OCI-LY3 (cell line): ENCODE measurements at regions not wholly inside any gene's neighbourhood (a gene's known extent, or its start where the extent isn't known, plus 50 kb on each side); places are given as distances from the start of the nearest gene placed in this dataset.

ENCODE experiments used
- CTCF ChIP-seq: fragments of 200-600, 300-600 bp; sonication (generic); IDR thresholded peaks from 2 replicates; pipeline ENCODE4 v1.5.1; 2014; ENCODE audit warnings: antibody characterized with exemption, low read length, low read depth
- EZH2phosphoT487 ChIP-seq: fragments of 200-600 bp; shearing (Covaris generic); IDR thresholded peaks from 2 replicates; pipeline ENCODE4 v1.6.1; 2018; ENCODE audit warnings: antibody characterized with exemption, mixed run types, low read depth

- TF ChIP-seq CTCF (no peak), EZH2phosphoT487 (no peak)
These were observed 100.8 kb upstream of the ASAP2 start for GRCh38 chr2:9105601-9106337.
